ENCODE measurements at regions not wholly inside any gene's neighbourhood (a gene's known extent, or its start where the extent isn't known, plus 50 kb on each side); places are given as distances from the start of the nearest gene placed in this dataset.
"Not testable (repeated sequence)": the region's sequence is repeated elsewhere in the genome, so short reads cannot be mapped to it uniquely, and the experiment has no call there.

DNA sequence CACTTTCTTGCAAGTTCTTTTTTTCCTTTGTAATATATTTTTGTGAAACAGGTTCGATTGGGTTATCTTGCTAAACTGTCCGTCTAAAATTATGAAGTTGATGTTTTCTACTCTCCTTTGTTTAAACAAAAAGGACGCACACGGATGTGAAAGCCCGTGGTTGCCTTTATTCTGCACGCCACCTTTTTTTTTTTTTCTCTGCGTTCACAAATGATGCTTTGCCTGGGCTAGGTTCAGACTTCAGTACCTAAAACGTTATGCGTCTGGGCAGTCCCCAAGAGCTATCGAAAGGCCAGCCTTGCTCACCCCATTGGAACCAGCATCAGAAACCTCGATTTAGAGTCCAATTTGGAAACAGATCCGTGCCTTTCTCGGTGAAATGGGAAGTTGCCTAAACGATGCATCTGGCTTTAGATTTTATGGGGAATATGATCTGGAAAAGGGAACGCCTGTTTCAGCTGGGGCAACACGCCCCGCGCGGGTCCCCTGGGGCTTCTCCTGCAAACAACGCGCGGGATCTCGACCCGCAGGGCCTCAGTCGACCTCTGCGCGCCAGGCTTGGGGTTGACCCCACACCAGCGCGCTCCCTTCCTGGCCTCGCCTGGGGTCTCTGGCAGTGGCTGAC, 113.9 kb downstream of the KCNRG start:
- H3K4me1 Mint-ChIP-seq (ENCODE audit: low read depth), result peaks cover 43% of the 10 kb centered on the region
- peaks cover 8% of the 10 kb centered on the region for H3K36me3 Mint-ChIP-seq (ENCODE audit: low read depth)
- peak overlapping the region; percentile 80 for H3K27ac Mint-ChIP-seq
- no peak for DNase-seq (ENCODE audit: low spot score)
- peaks cover 69% of the 10 kb centered on the region for H3K27me3 Mint-ChIP-seq (ENCODE audit: low read depth)
- peaks cover 6% of the 10 kb centered on the region for H3K9me3 Mint-ChIP-seq
- peak overlapping the region; percentile 77 for H3K4me3 Mint-ChIP-seq

DNA sequence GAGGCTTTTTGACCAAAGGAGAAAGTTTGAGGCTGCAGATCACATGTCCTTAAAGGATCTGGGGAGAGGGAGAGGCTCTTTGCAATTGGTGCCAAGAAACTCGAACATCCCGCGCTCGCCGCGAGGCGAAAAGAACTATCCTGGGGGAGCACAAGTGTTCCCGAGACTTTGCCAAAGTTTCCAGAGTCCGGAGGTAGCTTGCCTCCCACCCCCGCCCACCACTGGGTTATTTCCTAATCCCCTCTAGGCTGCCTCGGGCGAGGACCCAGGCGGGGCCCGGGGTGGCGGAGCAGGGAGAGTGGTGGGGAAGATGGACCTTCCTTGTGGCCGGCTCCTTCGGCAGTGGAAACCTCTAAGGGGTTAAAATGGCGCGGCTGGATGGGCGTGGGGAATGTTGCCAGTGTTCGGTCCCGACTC, 114.5 kb downstream of the KCNRG start:
- peaks cover 10% of the 10 kb centered on the region for H3K36me3 Mint-ChIP-seq (ENCODE audit: low read depth)
- DNase-seq (ENCODE audit: low spot score), result no peak
- H3K4me3 Mint-ChIP-seq, result peak overlapping the region; percentile 77
- peaks cover 10% of the 10 kb centered on the region for H3K9me3 Mint-ChIP-seq
- H3K4me1 Mint-ChIP-seq (ENCODE audit: low read depth), result peaks cover 43% of the 10 kb centered on the region
- H3K27me3 Mint-ChIP-seq (ENCODE audit: low read depth), result peaks cover 74% of the 10 kb centered on the region
- peak overlapping the region; percentile 80 for H3K27ac Mint-ChIP-seq

DNA sequence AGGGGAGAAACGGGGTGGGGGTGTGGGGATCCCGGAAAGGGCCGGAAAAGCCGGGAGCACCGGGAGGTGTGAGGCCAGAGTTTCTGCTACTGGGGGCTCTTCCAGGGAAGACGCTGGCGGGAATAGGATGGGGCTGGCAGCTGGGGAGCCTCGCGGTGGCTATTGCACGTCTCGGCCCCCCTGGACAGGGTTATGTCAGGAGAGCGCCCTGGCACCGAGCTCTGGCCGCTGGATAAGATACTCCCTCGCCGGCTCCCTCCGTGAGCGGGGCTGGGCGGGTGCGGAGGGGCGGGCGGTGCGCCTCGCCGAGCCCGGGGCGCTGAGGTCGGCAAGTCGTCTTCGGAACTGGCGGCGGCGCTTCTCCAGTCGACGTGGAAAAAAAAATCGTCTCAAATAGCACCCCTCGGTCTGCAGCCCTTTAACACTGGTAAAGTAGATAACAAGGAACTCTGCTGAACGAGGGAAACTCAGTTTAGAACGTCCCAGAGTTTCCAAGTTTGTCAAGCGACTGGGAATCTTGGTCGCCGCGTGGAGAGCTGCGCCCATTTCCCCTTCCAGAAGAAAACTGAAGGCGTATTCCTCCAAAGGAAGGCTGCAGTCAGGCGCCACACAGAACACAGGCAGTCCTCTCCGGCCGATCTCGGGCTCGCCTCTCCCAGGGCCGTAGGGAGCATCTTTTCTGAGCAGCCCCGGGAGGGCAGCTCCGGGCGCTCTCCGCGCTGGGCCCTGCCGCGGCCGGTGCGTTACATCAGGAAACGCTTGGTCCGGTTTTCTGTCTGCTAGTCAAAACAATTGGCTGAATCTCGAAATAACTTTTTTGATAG, 115.1 kb downstream of the KCNRG start:
- peaks cover 10% of the 10 kb centered on the region for H3K36me3 Mint-ChIP-seq (ENCODE audit: low read depth)
- H3K9me3 Mint-ChIP-seq, result peaks cover 14% of the 10 kb centered on the region
- peak overlapping the region; percentile 77 for H3K4me3 Mint-ChIP-seq
- H3K27me3 Mint-ChIP-seq (ENCODE audit: low read depth), result peaks cover 80% of the 10 kb centered on the region
- H3K27ac Mint-ChIP-seq, result peak overlapping the region; percentile 45
- DNase-seq (ENCODE audit: low spot score), result no peak
- peaks cover 43% of the 10 kb centered on the region for H3K4me1 Mint-ChIP-seq (ENCODE audit: low read depth)

DNA sequence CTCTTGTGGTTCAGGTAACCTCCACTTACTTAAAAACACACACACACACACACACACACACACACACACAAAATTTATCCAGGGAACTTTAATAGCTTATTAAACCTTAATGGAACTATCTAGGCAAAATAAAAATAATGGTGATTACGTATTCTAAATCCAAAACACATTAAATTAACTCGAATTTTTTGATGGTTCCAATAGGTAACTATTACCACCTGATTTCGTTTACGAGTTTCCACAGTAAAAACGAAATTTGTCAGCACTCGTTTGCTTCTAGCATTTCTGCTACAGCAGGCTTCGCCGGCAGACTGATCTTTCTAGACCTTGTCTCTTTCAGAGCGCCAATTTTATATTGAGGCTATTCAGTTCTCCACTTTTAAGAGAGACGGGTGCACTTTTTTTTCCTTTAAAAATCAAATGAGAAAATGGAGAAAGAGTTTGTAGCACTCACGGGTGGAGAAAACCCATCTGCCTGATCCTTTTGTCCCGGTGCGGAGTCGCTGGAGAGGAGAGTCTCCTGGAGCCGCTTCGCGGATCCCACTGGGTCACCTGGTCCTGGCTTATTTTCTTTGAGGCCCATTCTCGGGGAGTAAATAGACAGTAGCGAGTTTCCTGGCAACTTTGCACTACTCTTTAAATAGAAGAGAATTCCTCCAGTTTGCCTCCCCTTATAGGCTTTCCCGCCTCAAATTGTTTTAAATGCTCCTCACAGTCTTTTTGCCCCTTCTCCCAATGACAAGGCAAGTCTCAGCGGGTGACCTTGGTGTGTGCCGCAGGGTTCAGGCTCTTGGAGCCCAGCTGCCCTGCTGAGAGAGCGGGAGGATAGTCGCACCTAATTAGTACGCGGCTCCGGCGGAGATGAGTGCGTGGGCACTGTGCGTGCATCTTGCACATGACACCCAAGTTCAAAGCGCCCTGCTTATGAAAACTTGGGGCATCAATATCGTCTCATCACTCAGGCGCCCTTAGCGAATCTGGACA, 117.0 kb downstream of the KCNRG start:
- H3K27me3 Mint-ChIP-seq (ENCODE audit: low read depth), result peaks cover 83% of the 10 kb centered on the region
- H3K9me3 Mint-ChIP-seq, result peaks cover 9% of the 10 kb centered on the region
- DNase-seq (ENCODE audit: low spot score), result no peak
- peaks cover 34% of the 10 kb centered on the region for H3K4me1 Mint-ChIP-seq (ENCODE audit: low read depth)
- H3K36me3 Mint-ChIP-seq (ENCODE audit: low read depth), result peaks cover 6% of the 10 kb centered on the region
- H3K27ac Mint-ChIP-seq, result peak overlapping the region; percentile 31
- H3K4me3 Mint-ChIP-seq, result peak overlapping the region; percentile 45

DNA sequence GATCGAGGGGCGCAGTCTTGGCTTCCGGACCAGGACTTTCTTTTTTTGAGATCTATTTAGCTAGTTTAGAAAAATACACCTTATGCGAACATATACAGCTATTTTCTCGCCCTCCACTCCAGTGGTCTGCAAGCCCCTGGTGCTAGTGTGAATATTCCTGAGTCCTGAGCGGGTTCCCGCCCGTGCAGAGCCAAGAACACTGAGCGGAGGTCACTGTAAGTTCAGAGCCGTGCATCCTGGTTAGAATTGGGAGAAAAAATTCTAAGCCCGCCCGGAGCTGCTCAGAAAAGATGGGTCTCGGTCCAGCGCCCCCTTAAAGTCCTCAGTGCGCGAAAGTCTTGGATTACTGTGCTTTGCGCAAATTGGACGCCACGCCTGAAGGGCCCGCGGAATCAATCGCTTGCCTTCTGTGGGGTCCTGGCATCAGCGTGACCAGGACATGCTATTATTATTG, 117.7 kb downstream of the KCNRG start:
- peaks cover 9% of the 10 kb centered on the region for H3K9me3 Mint-ChIP-seq
- H3K4me3 Mint-ChIP-seq, result peak overlapping the region; percentile 45
- no peak overlapping the region for H3K27ac Mint-ChIP-seq

DNA sequence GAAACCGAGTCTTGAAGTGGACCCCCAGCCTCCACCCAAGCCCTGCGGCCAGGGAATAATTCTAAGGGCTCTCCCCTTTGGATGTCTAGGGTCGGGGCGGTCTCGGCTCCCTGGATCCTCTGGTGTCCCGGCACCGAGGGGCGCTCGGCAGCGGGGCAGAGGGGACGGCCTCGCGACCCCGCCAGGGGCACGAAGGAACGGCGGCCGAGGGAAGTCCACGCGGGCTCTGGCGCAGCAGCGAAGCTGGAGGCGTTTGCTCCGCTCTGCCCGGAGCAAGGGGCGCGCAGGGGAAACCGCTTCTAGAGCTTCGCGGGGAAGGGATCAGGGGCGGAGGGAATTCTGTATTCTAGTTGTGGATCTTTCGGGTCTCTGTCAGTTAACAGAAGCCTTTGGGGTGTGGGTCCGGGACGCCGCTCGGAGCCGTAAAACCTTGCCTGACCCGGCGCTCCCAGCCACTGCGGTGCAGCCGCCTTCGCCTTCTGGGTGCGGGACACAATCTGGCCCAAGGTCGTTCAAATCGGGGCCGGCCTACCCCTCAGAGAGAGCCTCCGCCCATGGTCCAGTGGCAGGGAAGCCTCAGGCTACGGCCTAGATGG, 118.2 kb downstream of the KCNRG start:
- H3K27me3 Mint-ChIP-seq (ENCODE audit: low read depth), result peaks cover 86% of the 10 kb centered on the region
- peaks cover 9% of the 10 kb centered on the region for H3K9me3 Mint-ChIP-seq
- H3K36me3 Mint-ChIP-seq (ENCODE audit: low read depth), result peaks cover 4% of the 10 kb centered on the region
- DNase-seq (ENCODE audit: low spot score), result no peak
- H3K27ac Mint-ChIP-seq, result no peak overlapping the region
- peaks cover 30% of the 10 kb centered on the region for H3K4me1 Mint-ChIP-seq (ENCODE audit: low read depth)
- no peak overlapping the region for H3K4me3 Mint-ChIP-seq

More for the DNA sequence above, 117.7 kb downstream of the KCNRG start:
- peaks cover 88% of the 10 kb centered on the region for H3K27me3 Mint-ChIP-seq (ENCODE audit: low read depth)
- no peak for DNase-seq (ENCODE audit: low spot score)
- peaks cover 32% of the 10 kb centered on the region for H3K4me1 Mint-ChIP-seq (ENCODE audit: low read depth)
- H3K36me3 Mint-ChIP-seq (ENCODE audit: low read depth), result peaks cover 6% of the 10 kb centered on the region

DNA sequence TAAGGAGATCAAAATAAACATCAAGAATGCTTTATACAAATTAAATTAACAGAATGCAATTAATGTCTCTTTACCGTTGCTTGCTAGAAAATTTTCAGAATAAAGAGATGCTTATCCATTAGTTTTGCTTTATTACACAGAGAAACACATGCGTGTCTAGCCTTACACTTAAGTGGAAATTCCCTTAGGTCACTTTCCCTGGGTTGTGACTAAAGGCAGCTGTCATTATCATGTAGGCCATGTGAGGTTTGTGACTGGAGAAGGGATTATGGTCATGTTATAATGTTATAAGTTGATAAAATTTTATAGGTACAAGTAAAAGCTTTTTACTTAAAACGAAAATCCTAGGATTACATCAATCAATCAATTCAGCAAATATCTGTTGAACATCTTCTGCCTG, 121.0 kb downstream of the KCNRG start:
- Mint-ChIP-seq H3K4me3 (no peak overlapping the region), H3K36me3 (ENCODE audit: low read depth) (peaks cover 4% of the 10 kb centered on the region), H3K9me3 (peaks cover 9% of the 10 kb centered on the region), H3K27me3 (ENCODE audit: low read depth) (peaks cover 81% of the 10 kb centered on the region), H3K27ac (no peak overlapping the region), H3K4me1 (ENCODE audit: low read depth) (peaks cover 21% of the 10 kb centered on the region)
- DNase-seq (ENCODE audit: low spot score), result no peak

DNA sequence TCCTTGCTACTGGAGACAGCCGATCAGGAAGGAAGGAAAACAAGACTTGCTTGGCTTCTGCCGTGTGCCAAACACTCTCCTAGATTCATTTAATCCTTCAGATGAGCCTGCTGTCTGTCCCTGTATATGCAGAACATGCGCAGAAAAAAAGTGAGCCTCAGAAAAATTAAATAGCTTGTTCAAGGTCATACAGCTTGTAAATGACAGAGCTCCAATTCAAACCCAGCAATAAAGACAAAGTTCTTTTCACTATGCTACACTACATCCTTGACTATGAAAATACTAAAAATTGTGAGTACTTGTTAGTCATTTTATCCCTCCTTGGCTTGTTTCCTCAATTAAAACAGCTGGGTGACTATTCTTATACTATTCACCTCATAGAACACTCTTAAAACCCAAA, 121.4 kb downstream of the KCNRG start:
- peaks cover 4% of the 10 kb centered on the region for H3K36me3 Mint-ChIP-seq (ENCODE audit: low read depth)
- peaks cover 80% of the 10 kb centered on the region for H3K27me3 Mint-ChIP-seq (ENCODE audit: low read depth)
- H3K4me1 Mint-ChIP-seq (ENCODE audit: low read depth), result peaks cover 16% of the 10 kb centered on the region
- H3K27ac Mint-ChIP-seq, result no peak overlapping the region
- no peak overlapping the region for H3K4me3 Mint-ChIP-seq
- H3K9me3 Mint-ChIP-seq, result peaks cover 9% of the 10 kb centered on the region
- no peak for DNase-seq (ENCODE audit: low spot score)

DNA sequence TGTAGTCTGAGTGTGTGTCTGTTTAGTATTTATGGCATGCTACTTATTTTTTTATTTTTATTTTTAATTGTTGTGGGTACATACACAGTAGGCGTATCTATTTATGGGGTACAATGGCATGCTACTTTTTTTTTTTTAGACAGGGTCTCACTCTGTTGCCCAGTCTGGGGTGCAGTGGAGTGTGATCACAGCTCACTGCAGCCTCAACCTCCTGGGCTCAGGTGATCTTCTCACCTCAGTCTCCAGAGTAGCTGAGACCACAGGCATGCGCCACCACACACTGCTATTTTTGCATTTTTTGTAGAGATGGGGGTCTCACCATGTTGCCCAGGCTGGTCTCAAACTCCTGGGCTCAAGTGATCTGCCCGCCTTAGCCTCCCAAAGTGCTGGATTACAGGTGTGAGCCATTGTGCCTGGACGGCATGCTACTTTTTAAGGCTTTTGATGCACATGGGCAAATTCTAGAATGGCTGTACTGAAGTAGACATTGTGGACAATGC, 124.2 kb downstream of the KCNRG start:
- DNase-seq (ENCODE audit: low spot score); H3K4me3 Mint-ChIP-seq; H3K36me3 Mint-ChIP-seq (ENCODE audit: low read depth); H3K27ac Mint-ChIP-seq; H3K9me3 Mint-ChIP-seq; H3K4me1 Mint-ChIP-seq (ENCODE audit: low read depth): not testable (repeated sequence)
- peaks cover 72% of the 10 kb centered on the region for H3K27me3 Mint-ChIP-seq (ENCODE audit: low read depth)

DNA sequence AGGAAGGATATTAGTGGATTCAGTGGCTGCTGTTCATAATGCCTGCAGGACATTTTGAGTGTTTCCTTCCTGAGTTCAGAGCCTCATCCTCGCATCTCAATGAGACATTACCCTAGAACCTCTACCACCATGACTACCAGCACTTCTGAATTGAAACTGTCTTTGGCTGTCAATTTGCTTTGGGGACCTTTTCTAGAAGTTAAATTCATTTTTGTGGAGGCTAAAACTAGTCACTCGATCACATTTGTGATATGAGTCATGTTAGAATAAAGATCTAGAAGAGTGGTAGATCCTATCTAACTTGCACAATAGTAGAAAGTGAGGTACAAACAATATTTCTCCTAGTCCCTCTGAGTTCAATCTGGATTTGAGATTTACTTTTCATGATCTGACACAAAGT, 124.9 kb downstream of the KCNRG start:
- peaks cover 66% of the 10 kb centered on the region for H3K27me3 Mint-ChIP-seq (ENCODE audit: low read depth)

DNA sequence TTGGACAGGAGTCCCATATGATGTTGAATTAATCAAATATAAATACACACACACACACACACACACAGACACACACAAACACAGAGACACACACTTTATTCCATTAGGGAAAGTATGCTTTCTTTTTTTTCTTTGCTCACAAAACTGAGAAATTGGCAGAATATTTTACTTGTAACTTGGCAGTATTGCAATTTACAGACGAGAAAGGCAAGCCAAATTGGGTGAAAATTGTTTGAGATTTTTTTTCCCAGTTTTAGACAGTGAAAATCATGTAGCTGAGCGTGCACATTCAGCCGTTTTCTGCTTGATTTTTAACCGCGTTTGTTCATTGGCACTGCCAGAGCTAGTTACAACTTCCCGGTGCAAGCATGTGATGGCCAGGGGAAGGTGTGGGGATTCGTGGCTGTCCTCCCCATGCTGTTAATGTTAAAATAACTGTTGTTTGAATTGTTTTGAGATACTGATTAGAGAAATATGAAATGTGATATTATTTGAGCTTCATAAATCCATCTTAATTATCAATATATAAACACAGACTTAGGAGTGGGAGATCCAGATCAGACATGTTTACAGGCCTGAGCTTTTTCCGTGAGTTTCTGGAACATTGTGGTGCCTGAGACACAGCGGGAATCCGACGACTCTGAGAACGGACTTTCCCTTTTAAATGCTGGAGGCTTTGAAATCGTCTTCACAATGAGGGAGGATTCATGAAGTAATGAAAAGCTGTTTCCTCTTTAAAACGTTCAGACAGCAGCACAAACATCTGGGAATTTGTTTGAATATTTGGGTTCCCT, 125.5 kb downstream of the KCNRG start:
- H3K27ac Mint-ChIP-seq, result no peak overlapping the region
- peaks cover 62% of the 10 kb centered on the region for H3K27me3 Mint-ChIP-seq (ENCODE audit: low read depth)
- H3K4me1 Mint-ChIP-seq (ENCODE audit: low read depth), result peaks cover 8% of the 10 kb centered on the region
- H3K36me3 Mint-ChIP-seq (ENCODE audit: low read depth), result no peaks in the 10 kb centered on the region
- H3K9me3 Mint-ChIP-seq, result no peaks in the 10 kb centered on the region
- no peak overlapping the region for H3K4me3 Mint-ChIP-seq
- no peak for DNase-seq (ENCODE audit: low spot score)

More for the DNA sequence above, 124.9 kb downstream of the KCNRG start:
- Mint-ChIP-seq H3K36me3 (ENCODE audit: low read depth) (no peaks in the 10 kb centered on the region), H3K4me3 (no peak overlapping the region), H3K27ac (no peak overlapping the region), H3K9me3 (peaks cover 3% of the 10 kb centered on the region), H3K4me1 (ENCODE audit: low read depth) (peaks cover 8% of the 10 kb centered on the region)
- DNase-seq (ENCODE audit: low spot score), result no peak

DNA sequence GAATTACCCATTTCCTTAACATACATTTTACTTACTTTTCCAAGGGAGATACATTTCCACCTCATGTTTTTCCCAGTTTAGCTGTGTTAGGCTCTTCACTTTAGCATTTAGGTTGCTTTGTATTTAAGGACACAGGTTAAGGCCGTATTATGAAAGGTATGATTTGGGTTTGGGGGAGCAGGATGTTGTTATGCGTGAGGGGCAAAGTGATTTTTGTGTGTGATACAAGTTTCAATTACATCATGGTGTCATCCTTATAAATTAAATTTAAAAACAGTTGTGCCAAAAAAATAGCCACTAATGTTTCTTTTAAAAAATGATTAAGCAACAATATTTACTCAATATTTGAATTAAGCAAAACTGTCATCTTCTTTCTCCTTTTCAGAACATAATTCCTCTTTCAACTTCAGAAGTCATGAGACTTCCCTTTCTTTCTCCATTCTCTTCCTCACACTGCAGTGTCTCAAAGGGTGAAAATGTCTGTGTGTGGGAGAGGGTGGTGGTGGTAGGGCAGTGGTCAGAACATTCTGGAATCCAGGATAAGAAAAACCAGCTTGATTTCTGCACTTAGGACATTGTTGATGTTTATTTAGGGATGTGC, 126.2 kb downstream of the KCNRG start:
- DNase-seq (ENCODE audit: low spot score), result no peak
- no peaks in the 10 kb centered on the region for H3K9me3 Mint-ChIP-seq
- peaks cover 8% of the 10 kb centered on the region for H3K4me1 Mint-ChIP-seq (ENCODE audit: low read depth)
- no peak overlapping the region for H3K27ac Mint-ChIP-seq
- no peaks in the 10 kb centered on the region for H3K36me3 Mint-ChIP-seq (ENCODE audit: low read depth)
- peaks cover 58% of the 10 kb centered on the region for H3K27me3 Mint-ChIP-seq (ENCODE audit: low read depth)
- H3K4me3 Mint-ChIP-seq, result no peak overlapping the region

All from T-helper 2 cell treated with Interferon-gamma antibody and Interleukin-4, amounts not matched to agents 5 μg/mL and 100 μg/mL, for 36 hours (primary cell).